Testis (tissue), 2 donors: ENCODE measurements at regions not wholly inside any gene's neighbourhood (a gene's known extent, or its start where the extent isn't known, plus 50 kb on each side); places are given as distances from the start of the nearest gene placed in this dataset.
A peak's percentile ranks its signal among the peaks of the same experiment; 100 is the strongest.

Experiments used
- DNase-seq: peaks from one replicate; pipeline ENCODE4 v3.0.0-alpha.2; 2019
- H3K27ac ChIP-seq, 2 donors: fragments of 200-600 bp; sonication (generic); one replicate each; pipeline ENCODE4 v1.5.1; 2019
- H3K27me3 ChIP-seq: fragments of 200-600 bp; sonication (generic); one replicate; pipeline ENCODE4 v1.5.1; 2019
- H3K36me3 ChIP-seq: fragments of 200-600 bp; sonication (generic); one replicate; pipeline ENCODE4 v1.5.1; 2017; ENCODE audit warnings: low read depth; ENCODE audit errors: missing control alignments
- H3K4me1 ChIP-seq: fragments of 200-600 bp; sonication (generic); one replicate; pipeline ENCODE4 v1.5.1; 2019
- H3K4me3 ChIP-seq, 2 donors: fragments of 200-600 bp; sonication (generic); one replicate each; pipeline ENCODE4 v1.5.1; 2017 to 2019
- H3K9me3 ChIP-seq: fragments of 200-600 bp; sonication (generic); one replicate; pipeline ENCODE4 v1.5.1; 2017
- POLR2A ChIP-seq: fragments of 450-650 bp; IDR thresholded peaks from one replicate; pipeline ENCODE4 v1.6.1; 2017; ENCODE audit warnings: antibody characterized with exemption, mild to moderate bottlenecking, moderate library complexity
- WGBS, 2 donors: methylation state at CpG; one replicate each; pipeline ENCODE4 v1.1.5; 2018; 5-methylcytosine and 5-hydroxymethylcytosine counted together
- intact Hi-C: fragments of 100-400 bp; cut with DNase I; formaldehyde crosslinking; loops from one replicate; pipeline ENCODE4 v1.15.1; 2023; ENCODE audit warnings: low total_unique reads
- TF ChIP-seq, protein P1 (sequence below), 3 experiments: fragments of 450-650 bp in 2 of 3; fragments of 200-600 bp in 1 of 3; sonication (generic) in 1 of 3; IDR thresholded peaks; one replicate each; pipeline ENCODE4 v1.5.1; 2016 to 2019; ENCODE audit warnings: antibody characterized with exemption in 3 of 3, mild to moderate bottlenecking in 2 of 3, moderate library complexity in 1 of 3

- TF ChIP-seq, protein P1, sequence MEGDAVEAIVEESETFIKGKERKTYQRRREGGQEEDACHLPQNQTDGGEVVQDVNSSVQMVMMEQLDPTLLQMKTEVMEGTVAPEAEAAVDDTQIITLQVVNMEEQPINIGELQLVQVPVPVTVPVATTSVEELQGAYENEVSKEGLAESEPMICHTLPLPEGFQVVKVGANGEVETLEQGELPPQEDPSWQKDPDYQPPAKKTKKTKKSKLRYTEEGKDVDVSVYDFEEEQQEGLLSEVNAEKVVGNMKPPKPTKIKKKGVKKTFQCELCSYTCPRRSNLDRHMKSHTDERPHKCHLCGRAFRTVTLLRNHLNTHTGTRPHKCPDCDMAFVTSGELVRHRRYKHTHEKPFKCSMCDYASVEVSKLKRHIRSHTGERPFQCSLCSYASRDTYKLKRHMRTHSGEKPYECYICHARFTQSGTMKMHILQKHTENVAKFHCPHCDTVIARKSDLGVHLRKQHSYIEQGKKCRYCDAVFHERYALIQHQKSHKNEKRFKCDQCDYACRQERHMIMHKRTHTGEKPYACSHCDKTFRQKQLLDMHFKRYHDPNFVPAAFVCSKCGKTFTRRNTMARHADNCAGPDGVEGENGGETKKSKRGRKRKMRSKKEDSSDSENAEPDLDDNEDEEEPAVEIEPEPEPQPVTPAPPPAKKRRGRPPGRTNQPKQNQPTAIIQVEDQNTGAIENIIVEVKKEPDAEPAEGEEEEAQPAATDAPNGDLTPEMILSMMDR (IDR thresholded peaks at IDR 0.05), result no peak
- no peak for TF ChIP-seq POLR2A
- WGBS, 2 donors, result 81 to 82% methylated on average over 3 of the region's 3 CpGs
- intact Hi-C loops, result no loop called here
- no peaks in the 10 kb centered on the region for H3K27me3 ChIP-seq
- no peaks in the 10 kb centered on the region for H3K9me3 ChIP-seq
- no peaks in the 10 kb centered on the region for H3K4me1 ChIP-seq
- H3K4me3 ChIP-seq, result no peak overlapping the region
- no peaks in the 10 kb centered on the region for H3K36me3 ChIP-seq
- no peak for DNase-seq
- no peak overlapping the region for H3K27ac ChIP-seq
Measured at GRCh38 chr7:132666071-132666773, 90.0 kb upstream of the PLXNA4 start.

DNA sequence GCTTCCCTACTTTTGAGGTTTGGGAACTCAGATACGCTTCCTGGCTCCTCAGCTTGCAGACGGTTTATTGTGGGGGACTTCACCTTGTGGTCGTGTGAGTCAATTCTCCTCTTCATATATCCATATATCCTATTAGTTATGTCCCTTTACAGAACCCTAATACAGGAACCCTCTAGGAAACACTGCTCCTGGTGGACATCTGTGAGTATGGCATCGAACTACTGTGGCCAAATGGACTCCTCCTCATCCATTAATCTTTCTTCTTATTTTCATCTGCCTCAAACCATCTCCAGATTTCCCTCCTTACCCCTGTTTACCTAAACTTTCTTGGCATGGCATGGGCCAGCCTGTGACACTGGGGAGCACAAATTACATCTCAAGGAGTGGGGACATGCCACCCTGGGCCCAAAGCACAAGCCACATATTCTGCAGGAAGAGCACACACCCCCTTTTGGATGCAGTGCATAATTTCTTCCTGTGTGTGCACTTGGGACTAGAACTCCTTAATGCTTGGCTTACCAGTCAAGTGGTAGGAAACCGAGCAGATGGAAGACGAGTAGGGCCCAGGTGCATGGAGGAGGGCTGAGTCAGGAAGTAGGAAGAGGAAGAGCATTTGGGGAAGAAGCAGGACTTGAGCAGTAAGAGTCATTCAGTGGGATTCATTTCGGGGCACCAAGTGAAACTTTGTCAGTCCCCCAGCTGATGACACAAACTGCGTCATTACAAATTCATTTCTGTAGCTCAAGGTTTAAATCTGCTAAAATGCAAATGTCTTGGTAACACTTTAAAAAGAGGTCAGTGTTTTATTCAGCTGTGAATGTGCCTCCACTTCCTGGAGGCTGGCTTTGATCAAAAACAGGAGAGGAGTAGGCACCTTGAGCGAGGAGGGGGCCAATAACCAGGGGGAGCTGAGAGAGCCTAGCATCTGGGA lies 80.8 kb upstream of the PLXNA4 start:
- Histone ChIP-seq H3K36me3 (no peaks in the 10 kb centered on the region), H3K4me3 (no peak overlapping the region), H3K9me3 (no peaks in the 10 kb centered on the region), H3K27me3 (no peaks in the 10 kb centered on the region), H3K27ac (no peak overlapping the region), H3K4me1 (peaks cover 8% of the 10 kb centered on the region)
- no peak for DNase-seq
- TF ChIP-seq POLR2A, result no peak
- TF ChIP-seq, protein P1 (IDR thresholded peaks at IDR 0.05), result peak in 1 of 3 experiments; percentile 46
- intact Hi-C loops, result no loop called here
- WGBS, 2 donors, result 77 to 91% methylated on average over 9 of the region's 9 CpGs

DNA sequence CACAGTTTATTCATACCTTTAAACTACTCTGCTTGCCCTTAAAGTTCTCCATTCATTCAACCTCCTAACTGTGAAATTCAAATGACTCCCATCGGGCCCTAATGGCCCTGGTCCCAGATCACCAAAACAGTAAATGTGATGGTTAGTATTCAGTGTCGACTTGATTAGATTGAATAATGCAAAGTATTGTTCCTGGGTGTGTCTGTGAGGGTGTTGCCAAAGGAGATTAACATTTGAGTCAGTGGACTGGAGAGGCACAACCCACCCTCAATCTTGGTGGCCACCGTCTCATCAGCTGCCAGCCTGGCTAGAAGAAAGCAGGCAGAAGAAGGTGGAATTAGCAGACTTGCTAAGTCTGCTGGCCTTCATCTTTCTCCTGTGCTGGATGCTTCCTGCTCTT lies 80.1 kb upstream of the PLXNA4 start:
- no peaks in the 10 kb centered on the region for H3K9me3 ChIP-seq
- H3K4me3 ChIP-seq, result no peak overlapping the region
- no peak for TF ChIP-seq POLR2A
- TF ChIP-seq, protein P1 (IDR thresholded peaks at IDR 0.05), result no peak
- no peak overlapping the region for H3K27ac ChIP-seq
- WGBS, 2 donors, result 82 to 95% methylated on average over 3 of the region's 3 CpGs
- peaks cover 8% of the 10 kb centered on the region for H3K4me1 ChIP-seq
- H3K36me3 ChIP-seq, result no peaks in the 10 kb centered on the region
- DNase-seq, result no peak
- intact Hi-C loops, result no loop called here
- no peaks in the 10 kb centered on the region for H3K27me3 ChIP-seq

GRCh38 chr7:132655131-132655727 lies 79.0 kb upstream of the PLXNA4 start:
- Histone ChIP-seq H3K27me3 (no peaks in the 10 kb centered on the region), H3K27ac (no peak overlapping the region), H3K4me3 (no peak overlapping the region), H3K9me3 (no peaks in the 10 kb centered on the region), H3K36me3 (no peaks in the 10 kb centered on the region), H3K4me1 (peaks cover 8% of the 10 kb centered on the region)
- WGBS, 2 donors, result 9% methylated on average over 13 of the region's 13 CpGs
- peak; percentile 56 for DNase-seq
- intact Hi-C loops, result no loop called here
- no peak for TF ChIP-seq POLR2A
- TF ChIP-seq, protein P1 (IDR thresholded peaks at IDR 0.05), result no peak
